Thyroid gland (tissue), 4 donors: ENCODE measurements at regions not wholly inside any gene's neighbourhood (a gene's known extent, or its start where the extent isn't known, plus 50 kb on each side); places are given as distances from the start of the nearest gene placed in this dataset.

Experiments
- POLR2A ChIP-seq, 2 donors: fragments of 450-650 bp; IDR thresholded peaks; one replicate each; pipeline ENCODE4 v1.6.1; 2017; ENCODE audit warnings: antibody characterized with exemption in 2 of 2, mild to moderate bottlenecking in 2 of 2, moderate library complexity in 1 of 2
- TF ChIP-seq, protein P1 (sequence below), 6 experiments: fragments of 200-600 bp in 3 of 6; fragments of 450-650 bp in 3 of 6; sonication (generic) in 3 of 6; IDR thresholded peaks; one replicate each; pipeline ENCODE4 v1.5.1; 2016 to 2019; ENCODE audit warnings: antibody characterized with exemption in 6 of 6, mild to moderate bottlenecking in 2 of 6, inconsistent platforms in 1 of 6, moderate library complexity in 1 of 6

DNA sequence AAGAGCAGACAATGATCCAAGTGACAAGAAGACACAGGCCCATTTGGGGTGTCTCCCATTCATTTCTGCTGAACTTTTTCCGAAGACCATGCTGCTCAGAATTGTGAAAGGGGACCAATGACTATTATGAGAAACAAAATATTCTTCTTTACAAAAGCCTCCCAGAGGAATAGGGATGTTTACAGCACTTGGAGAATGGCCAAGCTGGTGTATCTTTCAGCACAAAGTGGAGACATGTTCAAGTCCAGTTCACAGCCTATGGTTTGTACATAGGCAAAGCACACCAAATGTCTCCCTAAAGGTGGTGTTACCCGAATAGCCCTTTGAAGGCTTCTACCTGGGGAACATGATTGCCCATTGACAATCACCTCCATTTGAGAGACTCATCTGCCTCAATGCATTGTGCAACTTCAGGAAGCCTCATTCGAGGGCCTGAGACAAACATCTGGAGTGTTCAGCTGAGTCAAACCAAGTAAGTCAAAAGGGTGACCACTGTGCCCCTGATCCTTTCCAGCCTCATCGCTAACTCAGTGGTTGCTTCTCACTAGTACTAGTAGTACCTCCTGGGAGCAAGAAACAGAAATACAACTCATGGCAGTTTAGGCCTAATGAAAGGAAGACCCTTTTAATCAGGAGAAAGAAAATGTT is 451.0 kb upstream of the MARCKS start:
- TF ChIP-seq, protein P1, sequence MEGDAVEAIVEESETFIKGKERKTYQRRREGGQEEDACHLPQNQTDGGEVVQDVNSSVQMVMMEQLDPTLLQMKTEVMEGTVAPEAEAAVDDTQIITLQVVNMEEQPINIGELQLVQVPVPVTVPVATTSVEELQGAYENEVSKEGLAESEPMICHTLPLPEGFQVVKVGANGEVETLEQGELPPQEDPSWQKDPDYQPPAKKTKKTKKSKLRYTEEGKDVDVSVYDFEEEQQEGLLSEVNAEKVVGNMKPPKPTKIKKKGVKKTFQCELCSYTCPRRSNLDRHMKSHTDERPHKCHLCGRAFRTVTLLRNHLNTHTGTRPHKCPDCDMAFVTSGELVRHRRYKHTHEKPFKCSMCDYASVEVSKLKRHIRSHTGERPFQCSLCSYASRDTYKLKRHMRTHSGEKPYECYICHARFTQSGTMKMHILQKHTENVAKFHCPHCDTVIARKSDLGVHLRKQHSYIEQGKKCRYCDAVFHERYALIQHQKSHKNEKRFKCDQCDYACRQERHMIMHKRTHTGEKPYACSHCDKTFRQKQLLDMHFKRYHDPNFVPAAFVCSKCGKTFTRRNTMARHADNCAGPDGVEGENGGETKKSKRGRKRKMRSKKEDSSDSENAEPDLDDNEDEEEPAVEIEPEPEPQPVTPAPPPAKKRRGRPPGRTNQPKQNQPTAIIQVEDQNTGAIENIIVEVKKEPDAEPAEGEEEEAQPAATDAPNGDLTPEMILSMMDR (IDR thresholded peaks at IDR 0.05): no peak
- no peak for TF ChIP-seq POLR2A (IDR thresholded peaks at IDR 0.05)
